ENCODE measurements at regions not wholly inside any gene's neighbourhood (a gene's known extent, or its start where the extent isn't known, plus 50 kb on each side); places are given as distances from the start of the nearest gene placed in this dataset.

- Histone ChIP-seq H3K9ac (replicated peaks; ENCODE audit: extremely low read depth, insufficient read depth, low read length) (no peak overlapping the region), H3K27me3 (ENCODE audit: control insufficient read depth in 2 of 2, insufficient read depth in 2 of 2, low read length in 2 of 2) (no peaks in the 10 kb centered on the region), H2AFZ (ENCODE audit: low read depth, low read length) (no peak overlapping the region), H3K4me1 (ENCODE audit: control insufficient read depth, extremely low read depth, insufficient read depth, low read length) (peaks cover 13% of the 10 kb centered on the region), H3K27ac (ENCODE audit: insufficient read depth, low read depth, low read length) (no peak overlapping the region), H3K4me3 (replicated peaks in 1 of 3; ENCODE audit: insufficient read depth in 1 of 3, low read depth in 1 of 3, low read length in 3 of 3) (no peak overlapping the region), H3K9me3 (replicated peaks; ENCODE audit: control insufficient read depth, insufficient read depth, low read length) (no peaks in the 10 kb centered on the region), H3K36me3 (ENCODE audit: control insufficient read depth in 2 of 2, extremely low read depth in 1 of 2, insufficient read depth in 2 of 2, low read length in 2 of 2) (no peaks in the 10 kb centered on the region), H3K79me2 (ENCODE audit: control insufficient read depth, insufficient read depth, low read length) (no peaks in the 10 kb centered on the region), H3K9me1 (replicated peaks; ENCODE audit: control insufficient read depth, extremely low read depth, insufficient read depth, low read length) (no peaks in the 10 kb centered on the region), H4K20me1 (replicated peaks; ENCODE audit: control insufficient read depth, extremely low read depth, insufficient read depth, low read length) (no peaks in the 10 kb centered on the region), H3K4me2 (ENCODE audit: insufficient read depth, low read length) (no peak overlapping the region)
- dilution Hi-C loops (cut with MboI; ENCODE audit: extremely low pct_ligation_motif_present, low sequenced_read_pairs) (no loop called here), intact Hi-C loops (cut with micrococcal nuclease) (no loop called here)
- ChIA-PET POLR2A (interaction anchor here (0.6 kb wide), 1 partner anchor 17 kb away, joined by 7 read pairs; no protein-coding TSS in a partner anchor), CTCF (no interaction called here)
- DNase-seq (ENCODE audit: low read depth, low spot score) (no peak), FAIRE-seq (no peak)
- TF ChIP-seq EZH2 (IDR thresholded peaks at IDR 0.05; ENCODE audit: borderline replicate concordance, low read depth, low read length, severe bottlenecking) (no peak), MYC (IDR thresholded peaks at IDR 0.05; ENCODE audit: low read depth, low read length) (no peak), POLR2AphosphoS5 (IDR thresholded peaks at IDR 0.05; ENCODE audit: insufficient read depth, low read depth, low read length) (no peak), FOS (IDR thresholded peaks at IDR 0.05; ENCODE audit: borderline replicate concordance, insufficient read depth, low read length) (no peak), JUN (IDR thresholded peaks at IDR 0.05; ENCODE audit: borderline replicate concordance, insufficient read depth, insufficient read length, low read depth) (no peak), POLR2A (IDR thresholded peaks at IDR 0.05; ENCODE audit: low read depth, low read length) (no peak), GATA2 (IDR thresholded peaks at IDR 0.05; ENCODE audit: insufficient read depth, insufficient read length, low read depth, low read length) (no peak), CTCF (IDR thresholded peaks at IDR 0.05; ENCODE audit: extremely low read depth in 1 of 2, insufficient read depth in 1 of 2, low read depth in 1 of 2, low read length in 2 of 2) (no peak)
- TF ChIP-seq, protein P1, sequence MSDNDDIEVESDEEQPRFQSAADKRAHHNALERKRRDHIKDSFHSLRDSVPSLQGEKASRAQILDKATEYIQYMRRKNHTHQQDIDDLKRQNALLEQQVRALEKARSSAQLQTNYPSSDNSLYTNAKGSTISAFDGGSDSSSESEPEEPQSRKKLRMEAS (IDR thresholded peaks at IDR 0.05; ENCODE audit: insufficient read depth, insufficient read length), result no peak
- BruUV-seq (replicated peaks), result no TSS peak
Observed at GRCh38 chr6:21918041-21918440, 324.5 kb downstream of the SOX4 start.

Measured in endothelial cell of umbilical vein (primary cell).